NCI-H1694 treated with DMSO at 0.1 percent for 48 hours (cell line): ENCODE measurements at regions not wholly inside any gene's neighbourhood (a gene's known extent, or its start where the extent isn't known, plus 50 kb on each side); places are given as distances from the start of the nearest gene placed in this dataset.
"Not testable (repeated sequence)": the region's sequence is repeated elsewhere in the genome, so short reads cannot be mapped to it uniquely, and the experiment has no call there.

Source experiments
- DNase-seq: peaks from one replicate; lab custom pipeline; 2025; lab: John Stamatoyannopoulos, UW

DNA sequence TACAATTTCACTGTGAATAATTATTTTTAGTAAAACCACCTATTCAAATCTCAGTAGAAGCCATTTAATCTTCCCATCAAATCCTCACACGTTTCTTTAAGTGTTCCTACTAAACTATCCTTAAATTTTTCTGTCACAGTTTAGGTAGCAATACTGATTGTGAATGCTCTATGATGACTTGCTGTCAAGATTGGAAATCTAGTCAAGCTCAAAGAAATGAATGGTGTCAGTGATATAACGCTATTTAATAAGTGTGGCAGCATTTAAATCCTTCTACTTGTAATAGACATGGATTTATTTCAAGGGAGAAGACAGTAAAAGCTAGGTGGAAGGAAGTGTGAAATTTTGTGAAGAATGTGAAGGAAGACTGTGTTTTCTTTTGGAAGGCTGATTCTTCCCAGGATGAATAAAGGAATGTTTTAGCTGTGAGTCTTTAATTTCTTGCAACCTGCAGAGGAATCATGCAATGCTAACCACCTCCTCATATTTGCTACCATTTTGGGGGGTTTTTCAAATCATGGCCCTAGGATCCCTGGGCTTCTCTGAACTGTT, 936.7 kb upstream of the NEGR1 start:
- no peak for DNase-seq

DNA sequence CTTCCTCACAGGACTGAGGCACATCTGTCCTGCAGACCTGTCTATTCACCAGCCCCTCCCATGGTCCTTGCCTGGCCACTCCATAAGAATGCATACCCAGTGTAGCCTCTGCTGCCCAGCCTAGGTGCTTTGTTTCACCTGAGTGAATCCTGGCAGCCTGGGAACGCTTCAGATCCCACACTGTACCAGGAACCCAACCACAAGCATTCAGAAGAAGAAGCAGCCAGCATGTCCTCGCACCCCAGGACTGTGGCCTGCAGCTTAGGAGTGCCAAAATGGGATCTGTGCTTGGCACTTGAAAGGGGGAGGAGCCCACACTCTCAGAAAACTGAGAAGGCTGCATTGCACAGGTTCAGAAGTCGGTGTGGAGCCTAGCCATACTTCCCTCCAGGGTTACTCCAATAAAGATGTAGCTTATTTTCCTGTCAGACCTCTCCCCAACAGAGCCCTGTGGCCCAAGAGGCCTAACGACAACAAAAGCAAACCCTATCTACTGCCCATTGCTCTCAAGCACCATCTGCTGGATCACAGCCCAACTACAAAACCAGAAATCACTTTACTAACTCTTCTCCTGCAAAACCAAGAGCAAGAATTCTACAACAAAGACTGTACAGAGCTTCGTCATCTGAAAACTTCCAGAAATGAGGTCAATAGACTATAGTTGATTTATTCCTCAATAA, 923.1 kb upstream of the NEGR1 start:
- DNase-seq: no peak

DNA sequence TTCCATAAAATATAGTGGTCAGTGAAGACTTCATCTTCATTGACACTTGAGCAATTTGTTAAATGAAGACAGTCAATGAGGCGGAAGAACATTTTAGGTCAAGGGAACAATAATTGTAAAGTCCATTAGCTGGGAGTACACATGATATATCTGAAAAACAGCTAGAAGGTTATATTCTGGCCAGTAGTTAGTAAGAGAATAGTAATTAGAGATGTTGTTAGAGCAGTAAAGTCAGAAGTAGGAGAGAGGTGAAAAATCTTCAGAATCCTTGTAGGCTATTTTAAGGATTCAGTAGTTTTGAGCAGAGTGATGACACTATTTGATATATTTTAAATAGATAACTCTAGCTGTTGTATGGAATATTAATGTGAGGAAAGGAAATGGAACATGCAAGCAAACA, 915.6 kb upstream of the NEGR1 start:
- DNase-seq: no peak

DNA sequence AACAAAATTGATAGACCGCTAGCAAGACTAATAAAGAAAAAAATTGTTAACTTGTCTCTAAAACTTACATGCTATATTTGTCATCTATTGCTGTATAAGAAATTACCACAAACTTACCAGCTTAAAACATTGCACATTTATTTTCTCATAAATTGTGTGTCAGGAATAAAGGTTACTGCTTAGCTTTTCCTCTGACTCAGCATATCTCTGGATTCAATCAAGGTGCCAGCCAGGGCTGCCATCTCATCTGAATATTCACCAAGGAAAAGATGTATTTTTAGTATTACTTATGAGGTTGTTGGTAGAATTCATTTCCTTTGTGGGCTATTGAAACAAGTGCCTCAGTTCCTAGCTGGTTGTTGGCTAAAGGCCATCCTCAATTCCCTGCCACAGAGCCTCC, 912.6 kb upstream of the NEGR1 start:
- DNase-seq: no peak

DNA sequence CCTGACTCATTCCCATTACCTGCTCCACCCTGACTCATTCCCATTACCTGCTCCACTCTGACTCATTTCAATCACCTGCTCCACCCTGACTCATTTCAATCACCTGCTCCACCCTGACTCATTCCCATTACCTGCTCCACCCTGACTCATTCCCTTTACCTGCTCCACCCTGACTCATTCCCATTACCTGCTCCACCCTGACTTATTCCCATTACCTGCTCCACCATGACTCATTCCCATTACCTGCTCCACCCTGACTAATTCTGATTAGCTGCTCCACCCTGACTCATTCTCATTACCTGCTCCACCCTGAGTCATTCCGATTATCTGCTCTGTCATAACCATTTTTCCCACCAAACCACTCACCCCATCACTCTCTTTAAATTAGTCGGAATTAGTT, 901.2 kb upstream of the NEGR1 start:
- not testable (repeated sequence) for DNase-seq

DNA sequence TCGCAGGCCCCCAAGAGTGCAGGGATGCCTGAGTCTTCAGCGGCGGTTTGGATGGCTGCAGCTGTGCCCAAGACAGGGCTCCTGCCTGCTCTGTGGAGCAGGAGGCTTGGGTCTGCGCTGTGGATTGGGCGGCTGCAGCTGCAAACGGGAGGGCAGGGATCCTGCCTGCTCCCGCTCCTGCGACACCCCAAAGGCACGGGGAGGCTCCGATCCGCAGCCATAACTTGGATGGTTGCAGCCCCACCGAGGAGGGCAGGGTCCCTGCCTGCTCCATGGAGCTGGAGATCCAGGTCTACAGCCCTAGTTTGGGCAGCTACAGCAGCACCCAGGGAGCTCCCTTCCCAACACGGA, 898.8 kb upstream of the NEGR1 start:
- DNase-seq: no peak

DNA sequence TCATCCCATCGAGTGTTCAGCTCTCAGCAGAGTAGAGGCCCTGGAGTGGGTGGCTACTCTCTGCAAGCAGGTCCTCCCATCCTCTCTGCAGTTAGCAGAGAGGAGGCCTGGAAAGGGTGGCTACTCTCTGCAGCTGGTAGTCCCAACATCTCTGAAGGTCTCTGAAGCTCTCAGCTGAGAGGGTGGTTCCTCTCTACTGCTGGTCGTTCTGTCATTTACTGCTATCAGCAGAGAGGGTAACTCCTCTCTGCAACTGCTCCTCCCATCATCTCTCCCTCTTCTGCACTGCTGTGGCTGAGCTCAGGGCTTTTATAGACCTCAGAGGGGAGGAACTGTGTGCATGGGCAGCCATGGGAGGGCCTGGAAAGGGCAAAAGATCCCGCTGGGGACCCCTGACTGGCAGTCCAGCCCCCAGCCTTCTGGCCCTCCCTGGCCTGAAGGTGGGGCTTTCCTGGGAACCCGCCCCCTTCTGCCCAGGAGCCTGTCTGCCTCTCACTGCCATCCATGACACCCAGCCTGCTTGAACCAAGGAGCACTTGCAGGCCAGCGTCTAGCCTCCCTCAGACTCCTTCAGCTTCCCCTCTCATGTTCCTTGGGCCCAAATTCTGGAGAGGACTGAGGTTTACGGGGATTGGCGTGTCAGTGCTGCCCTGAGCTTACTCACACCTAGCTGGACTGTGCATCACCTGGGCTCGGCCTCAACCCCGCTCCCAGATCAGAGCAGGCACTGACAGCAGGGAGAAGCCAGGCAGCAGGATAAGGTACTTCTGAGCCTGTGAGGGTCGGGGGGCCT, 898.3 kb upstream of the NEGR1 start:
- no peak for DNase-seq

DNA sequence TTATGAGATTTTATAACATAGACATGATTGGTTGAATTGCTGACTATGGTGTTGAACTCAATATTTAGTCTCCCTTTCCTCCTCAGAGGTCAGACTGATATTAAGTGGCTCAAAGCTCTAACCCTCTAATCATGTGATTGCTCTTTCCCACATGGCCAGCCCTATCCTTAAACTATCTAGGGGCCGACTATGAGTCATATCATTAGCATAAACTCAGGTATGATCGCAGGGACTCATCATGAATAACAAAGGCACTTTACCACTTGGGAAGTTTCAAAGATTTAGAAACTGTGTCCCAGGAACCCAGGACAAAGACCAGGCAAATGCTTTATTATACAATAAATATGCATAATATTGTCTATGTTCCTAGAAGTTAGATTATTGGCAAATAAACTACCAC, 894.6 kb upstream of the NEGR1 start:
- no peak for DNase-seq

DNA sequence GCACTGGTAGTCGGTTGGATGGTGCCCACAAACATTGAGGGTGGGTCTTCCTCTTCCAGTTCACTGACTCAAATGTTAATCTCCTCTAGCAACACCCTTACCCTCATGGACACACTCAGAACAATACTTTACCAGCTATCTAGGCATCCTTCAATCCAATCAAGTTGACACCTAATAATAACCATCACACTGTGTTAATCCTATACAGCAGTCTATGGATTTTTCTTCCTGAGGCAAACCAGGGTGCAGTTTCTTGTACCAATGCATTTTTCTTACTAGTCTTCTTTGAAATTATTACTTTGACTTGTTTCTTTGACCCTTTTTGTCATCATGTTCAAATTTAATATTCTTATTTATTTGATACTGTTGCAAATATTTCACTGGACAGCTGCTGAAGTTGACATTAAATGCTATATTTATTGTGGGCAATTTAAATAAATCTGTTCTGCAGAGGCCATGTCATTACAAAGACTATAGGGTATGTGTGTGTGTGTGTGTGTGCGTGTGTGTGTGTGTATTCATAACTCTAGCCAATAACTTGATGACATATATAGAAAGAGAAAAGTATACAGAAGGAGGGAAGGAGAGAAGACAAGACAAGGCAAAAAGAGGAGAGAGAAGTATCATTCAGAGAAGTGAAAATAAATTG, 884.8 kb upstream of the NEGR1 start:
- DNase-seq: no peak

DNA sequence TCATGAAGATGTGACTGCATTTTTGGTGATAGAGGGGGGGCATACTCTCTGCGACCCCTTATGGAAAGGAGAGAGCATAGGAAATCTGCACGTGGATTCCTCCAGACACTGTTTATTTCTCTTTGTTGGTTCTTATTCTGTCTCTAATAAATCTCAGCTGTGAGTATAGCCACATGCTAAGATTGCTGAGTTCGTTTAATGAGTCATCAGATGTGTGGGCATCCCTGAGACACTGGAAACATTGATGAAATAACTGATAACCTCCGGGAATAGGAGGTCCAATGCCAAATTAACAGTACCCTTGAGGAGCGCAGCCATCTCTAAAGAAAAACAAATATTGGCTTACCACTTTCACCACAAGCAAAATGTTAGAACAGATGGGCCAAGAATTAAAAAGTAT, 880.2 kb upstream of the NEGR1 start:
- DNase-seq: no peak

DNA sequence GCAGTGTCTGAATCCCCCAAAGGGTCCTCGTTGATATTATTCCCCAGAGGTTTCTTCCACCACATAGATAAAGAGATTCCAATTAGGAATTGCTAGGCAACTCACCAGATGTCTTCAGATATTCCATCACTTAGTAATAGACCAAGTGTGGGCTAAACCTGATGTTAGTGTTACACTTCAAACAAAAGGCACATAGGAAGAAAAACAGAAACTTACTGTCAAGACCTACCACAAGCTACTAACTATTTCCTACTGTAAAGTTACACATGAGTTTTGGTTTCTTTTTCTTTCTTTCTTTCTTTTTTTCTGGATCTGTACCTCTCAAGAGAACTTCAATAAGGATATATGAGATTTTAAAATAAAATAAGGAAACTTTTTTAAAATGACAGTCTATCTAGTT, 879.1 kb upstream of the NEGR1 start:
- no peak for DNase-seq

DNA sequence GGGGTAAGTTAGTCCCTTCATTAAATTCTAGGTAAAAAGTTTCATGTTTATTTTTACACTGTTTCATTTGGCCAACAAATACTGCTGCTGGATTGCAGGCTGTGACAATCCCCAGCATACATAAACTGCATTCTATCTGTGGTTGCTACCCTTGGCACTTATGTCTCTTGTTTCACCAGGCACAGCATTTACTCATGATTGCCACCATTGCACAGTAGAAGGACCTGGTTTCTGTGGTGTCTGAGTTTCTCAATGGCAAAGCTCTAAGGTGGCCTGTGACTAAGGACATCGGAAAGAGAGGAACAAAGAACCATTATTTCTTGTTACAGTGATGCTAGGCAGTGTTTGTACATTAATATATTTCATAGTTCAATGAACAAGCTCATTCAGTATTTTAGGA, 878.4 kb upstream of the NEGR1 start:
- DNase-seq: no peak

DNA sequence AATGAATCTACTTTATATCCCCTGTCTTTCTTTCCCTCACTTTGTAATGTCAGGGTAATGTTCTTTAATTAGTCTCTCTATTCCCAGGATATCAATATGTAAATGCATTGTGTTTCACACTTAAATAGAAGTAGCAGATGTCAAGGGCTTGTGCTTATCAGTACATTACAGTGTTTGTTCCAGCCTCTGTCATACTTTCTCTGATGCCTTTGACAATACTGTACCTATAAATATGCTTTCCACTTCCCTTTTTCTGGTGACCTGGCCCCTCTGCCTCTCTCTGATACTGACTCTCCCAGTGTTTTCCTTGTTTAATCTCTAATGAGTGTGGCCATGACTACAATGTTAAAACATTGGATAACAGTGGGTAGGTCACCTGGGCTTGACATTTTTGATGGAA, 862.0 kb upstream of the NEGR1 start:
- DNase-seq: no peak

DNA sequence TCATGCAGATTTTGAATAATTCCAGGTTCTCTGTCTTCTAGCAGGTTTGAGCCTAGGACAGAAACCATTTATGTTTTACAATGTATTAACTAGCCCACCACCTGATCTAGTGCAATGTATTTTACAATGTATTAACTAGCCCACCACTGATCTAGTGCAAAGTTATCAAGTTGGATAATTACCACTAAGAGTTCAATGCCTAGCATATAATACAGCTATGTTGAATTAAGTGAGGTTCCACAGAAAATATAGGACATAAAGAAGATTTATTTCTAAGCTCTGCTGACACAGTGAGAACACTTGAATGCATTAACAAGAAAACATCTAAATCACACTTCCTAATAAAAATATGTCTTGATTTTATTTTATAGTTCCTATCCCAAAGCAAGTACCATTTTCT, 854.6 kb upstream of the NEGR1 start:
- no peak for DNase-seq

DNA sequence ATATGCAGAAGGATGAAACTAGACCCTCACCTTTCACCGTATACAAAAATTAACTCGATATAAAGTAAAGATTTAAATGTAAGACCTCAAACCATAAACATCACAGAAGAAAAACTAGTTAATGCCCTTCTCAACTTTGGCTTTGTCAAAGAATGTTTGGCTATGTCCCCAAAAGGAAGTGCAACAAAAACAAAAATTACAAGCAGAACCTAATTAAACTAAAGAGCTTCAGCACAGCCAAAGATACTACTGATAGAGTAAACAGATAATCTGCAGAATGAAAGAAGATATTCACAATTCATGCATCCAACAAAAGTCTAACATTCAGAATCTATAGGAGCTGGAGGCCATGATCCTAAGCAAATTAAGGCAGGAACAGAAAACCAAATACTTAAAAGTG, 824.6 kb upstream of the NEGR1 start:
- no peak for DNase-seq

DNA sequence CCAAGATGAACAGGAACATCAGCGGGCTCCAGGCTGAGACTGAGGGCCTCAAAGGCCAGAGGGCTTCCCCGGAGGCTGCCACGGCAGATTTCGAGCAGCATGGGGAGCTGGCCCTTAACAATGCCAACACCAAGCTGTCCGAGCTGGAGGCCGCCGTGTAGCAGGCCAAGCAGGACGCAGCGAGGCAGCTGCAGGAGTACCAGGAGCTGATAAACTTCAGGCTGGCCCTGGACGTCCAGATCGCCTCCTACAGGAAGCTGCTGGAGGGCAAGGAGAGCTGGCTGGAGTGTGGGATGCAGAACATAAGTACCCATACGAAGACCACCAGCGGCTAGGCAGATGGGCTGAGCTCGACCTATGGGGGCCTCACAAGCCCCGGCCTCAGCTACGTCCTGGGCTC, 823.4 kb upstream of the NEGR1 start:
- no peak for DNase-seq

DNA sequence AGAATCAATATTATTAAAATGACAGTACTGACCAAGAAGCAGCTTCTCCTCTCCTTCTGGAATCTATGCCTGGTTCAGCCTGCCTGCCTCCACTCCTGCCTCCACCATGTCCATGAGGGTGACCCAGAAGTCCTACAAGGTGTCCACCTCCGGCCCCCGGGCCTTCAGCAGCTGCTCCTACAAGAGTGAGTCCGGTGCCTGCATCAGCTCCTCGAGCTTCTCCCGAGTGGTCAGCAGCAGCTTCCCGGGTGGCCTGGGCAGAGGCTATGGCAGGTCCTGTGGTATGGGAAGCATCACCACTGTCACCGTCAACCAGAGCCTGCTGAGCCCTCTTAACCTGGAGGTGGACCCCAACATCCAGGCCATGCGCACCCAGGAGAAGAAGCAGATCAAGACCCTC, 822.4 kb upstream of the NEGR1 start:
- no peak for DNase-seq

DNA sequence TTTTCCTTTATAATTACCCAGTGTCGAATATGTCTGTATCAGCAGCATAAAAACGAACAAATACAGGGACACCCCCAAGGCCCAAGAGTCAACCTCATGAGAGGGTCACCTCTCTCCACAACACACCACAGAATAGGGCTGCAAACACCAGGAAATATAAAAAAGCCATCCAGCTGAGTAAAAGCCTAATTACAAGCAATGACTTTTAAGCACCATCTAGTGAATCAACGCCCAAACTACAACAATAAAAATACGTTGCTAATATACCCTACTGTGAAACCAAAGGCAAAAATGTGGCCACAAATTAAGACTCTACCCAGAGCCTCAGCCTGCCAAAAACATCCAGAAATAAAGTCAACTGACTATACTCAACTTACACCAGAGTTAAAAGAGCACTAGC, 817.9 kb upstream of the NEGR1 start:
- no peak for DNase-seq

DNA sequence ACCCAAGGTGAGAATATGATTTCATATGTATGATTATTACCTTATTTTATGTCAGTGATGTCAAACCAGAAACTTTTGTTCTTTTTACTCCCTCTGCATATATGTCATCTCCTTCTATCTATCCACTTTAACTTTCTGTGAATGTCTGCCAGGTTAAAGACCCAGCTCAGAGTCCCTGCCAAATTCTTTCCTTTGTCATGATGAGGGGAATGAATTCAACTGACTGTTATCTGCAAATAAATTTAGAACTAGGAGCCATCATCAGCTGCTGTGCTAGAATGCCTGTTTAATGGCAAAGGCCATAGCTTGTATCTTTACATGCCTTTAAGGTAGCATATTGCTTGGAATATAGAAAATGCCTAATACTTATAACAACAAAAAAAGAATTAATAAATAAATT, 815.6 kb upstream of the NEGR1 start:
- no peak for DNase-seq

DNA sequence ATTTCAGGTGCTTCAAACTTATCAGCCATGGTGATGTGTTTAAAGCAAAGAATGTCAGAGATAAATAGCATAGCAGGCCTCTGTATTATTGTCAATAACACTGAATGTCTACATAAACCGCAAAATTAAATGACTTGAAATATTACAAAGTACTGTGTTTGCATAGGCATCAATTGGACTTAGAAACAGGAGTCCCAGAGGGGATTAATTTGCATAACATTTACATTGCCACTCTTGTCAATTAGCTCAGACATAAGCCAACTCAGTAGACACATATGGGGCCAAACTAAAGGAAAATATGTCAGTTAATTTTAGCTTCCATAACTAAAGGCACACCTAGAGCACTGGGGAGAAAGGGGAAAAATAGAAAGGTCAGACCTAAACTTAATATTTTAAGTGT, 814.5 kb upstream of the NEGR1 start:
- DNase-seq: no peak

DNA sequence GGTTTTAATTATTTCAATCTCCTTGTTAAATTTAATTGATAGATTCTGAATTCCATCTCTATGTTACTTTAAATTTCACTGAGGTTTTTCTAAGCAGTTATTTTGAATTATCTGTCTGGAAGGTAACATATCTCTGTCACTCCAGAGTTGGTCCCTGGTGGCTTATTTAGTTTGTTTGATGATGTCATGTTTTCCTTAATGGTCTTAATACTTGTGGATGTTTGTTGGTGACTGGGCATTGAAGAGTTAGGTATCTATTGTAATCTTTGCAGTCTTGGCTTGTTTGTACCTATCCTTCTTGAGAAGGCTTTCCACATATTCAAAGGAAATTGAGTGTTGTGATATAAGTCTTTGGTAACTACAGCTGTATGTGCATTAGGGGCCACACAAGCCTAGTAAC, 810.0 kb upstream of the NEGR1 start:
- DNase-seq: no peak

DNA sequence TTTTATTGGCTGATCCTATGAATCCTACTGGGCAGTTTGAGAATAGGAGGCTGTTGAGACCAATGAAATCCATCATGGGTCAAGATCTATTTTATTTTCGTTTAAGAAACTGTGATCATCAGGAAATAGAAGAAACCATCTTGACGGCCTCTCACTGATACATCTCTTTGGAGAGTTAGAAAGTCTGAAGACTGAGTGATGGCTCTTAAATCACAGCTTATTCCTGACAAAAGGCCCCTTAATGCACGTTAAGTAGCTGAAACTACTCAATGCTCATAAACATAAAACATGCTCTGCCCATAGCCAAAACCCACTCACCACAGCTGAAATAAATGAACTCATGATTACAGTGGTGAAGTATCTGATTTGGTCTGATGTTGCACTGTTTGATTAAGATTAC, 784.5 kb upstream of the NEGR1 start:
- DNase-seq: no peak

DNA sequence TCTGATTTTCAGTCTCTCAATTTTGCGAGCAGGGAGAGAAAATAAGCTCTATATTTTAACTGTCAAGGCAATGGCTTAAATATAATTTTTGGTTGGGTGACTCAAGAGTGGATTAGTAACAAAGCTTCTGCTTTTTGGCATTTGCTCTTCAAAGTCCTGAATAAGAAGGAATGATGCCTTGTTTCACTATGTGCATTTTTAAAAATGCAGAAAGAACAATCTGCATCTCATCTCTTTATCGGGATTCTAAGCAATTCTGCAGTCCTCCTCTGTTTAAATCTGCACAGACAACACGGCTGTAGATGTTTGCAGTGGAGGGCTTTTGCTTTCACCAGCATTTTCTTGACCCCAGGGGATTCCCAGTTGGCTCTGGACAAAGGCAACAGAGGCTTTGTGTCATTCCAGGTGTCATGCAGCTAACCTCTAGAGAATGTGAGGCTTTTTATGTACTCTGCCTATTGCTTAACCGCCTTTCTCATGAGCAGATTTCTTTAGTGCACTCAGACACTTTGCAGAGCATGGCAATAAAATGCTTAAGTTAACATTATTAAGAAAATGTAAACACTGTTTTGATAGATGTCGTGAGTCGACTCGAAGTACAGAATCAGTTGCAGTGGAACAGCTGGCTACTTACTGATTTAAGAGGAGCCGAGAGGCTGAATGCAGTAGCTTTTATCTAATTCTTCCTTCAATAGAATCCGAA, 783.2 kb upstream of the NEGR1 start:
- DNase-seq: peak; percentile 27
